ENCODE measurements at regions not wholly inside any gene's neighbourhood (a gene's known extent, or its start where the extent isn't known, plus 50 kb on each side); places are given as distances from the start of the nearest gene placed in this dataset.

DNA sequence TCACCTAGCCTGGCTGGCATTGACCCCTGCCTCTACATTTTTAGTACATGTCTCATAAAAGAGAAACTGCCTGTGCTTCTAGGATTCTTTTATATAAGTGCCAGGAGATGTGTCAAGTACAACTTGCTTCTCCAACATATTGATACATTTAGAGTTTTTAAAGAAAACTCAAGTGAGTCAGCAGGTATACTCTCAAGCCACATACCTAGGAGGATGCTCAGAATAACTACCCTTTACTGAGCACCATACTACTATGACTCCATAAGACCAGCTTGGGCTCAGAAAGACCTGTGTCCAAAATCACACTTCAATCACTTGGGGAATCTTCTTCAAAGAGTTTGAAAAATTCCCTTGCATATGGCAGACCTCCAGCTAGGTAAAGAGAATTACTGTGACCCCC is 389.8 kb upstream of the SLC24A2 start:
- Histone ChIP-seq H3K18ac (ENCODE audit: low read depth, low read length) (no peak overlapping the region), H3K27ac (ENCODE audit: insufficient read depth, low read length) (no peak overlapping the region), H3K4me3 (ENCODE audit: insufficient read depth, low read depth, low read length) (no peak overlapping the region), H3K4ac (ENCODE audit: low read depth, low read length) (no peak overlapping the region), H2BK5ac (ENCODE audit: low read depth, low read length, poor library complexity, severe bottlenecking) (no peak overlapping the region), H3K27me3 (ENCODE audit: control insufficient read depth, insufficient read depth, low read length) (no peaks in the 10 kb centered on the region; the same call in 1 of the 2 replicates), H2AFZ (replicated peaks; ENCODE audit: low read length, poor library complexity) (no peak overlapping the region), H2AK9ac (replicated peaks; ENCODE audit: low read depth, low read length, poor library complexity) (no peak overlapping the region), H2AK5ac (ENCODE audit: low read depth, low read length) (no peak overlapping the region), H3K36me3 (ENCODE audit: control insufficient read depth, insufficient read depth, low read length) (no peaks in the 10 kb centered on the region), H4K8ac (ENCODE audit: low read depth in 2 of 2, low read length in 2 of 2) (no peak overlapping the region), H3K9ac (ENCODE audit: low read depth, low read length) (no peak overlapping the region), H3K14ac (replicated peaks; ENCODE audit: low read depth, low read length) (no peak overlapping the region), H4K91ac (ENCODE audit: insufficient read depth, low read depth, low read length) (no peak overlapping the region), H3K9me3 (ENCODE audit: control insufficient read depth, insufficient read depth, low read length) (no peaks in the 10 kb centered on the region), H3K56ac (ENCODE audit: extremely low read depth, insufficient read depth, low read length) (no peak overlapping the region), H4K5ac (ENCODE audit: low read depth, low read length) (no peak overlapping the region), H3K23ac (ENCODE audit: low read depth, low read length) (no peak overlapping the region), H2BK15ac (ENCODE audit: low read depth, low read length) (no peak overlapping the region), H3K9me1 (ENCODE audit: insufficient read depth, low read length) (no peaks in the 10 kb centered on the region), H3K4me2 (ENCODE audit: low read depth, low read length) (no peak overlapping the region), H3K4me1 (ENCODE audit: control insufficient read depth, insufficient read depth, low read length) (no peaks in the 10 kb centered on the region), H2BK120ac (ENCODE audit: low read depth, low read length) (no peak overlapping the region), H3K79me1 (ENCODE audit: low read depth in 1 of 2, low read length in 2 of 2) (no peaks in the 10 kb centered on the region), H2BK20ac (ENCODE audit: low read depth, low read length) (no peak overlapping the region), H4K20me1 (ENCODE audit: insufficient read depth, low read length) (no peaks in the 10 kb centered on the region)
- TF ChIP-seq BHLHE40 (IDR thresholded peaks at IDR 0.05; ENCODE audit: low read depth, low read length) (no peak), ELK1 (IDR thresholded peaks at IDR 0.05; ENCODE audit: borderline replicate concordance, low read depth, low read length) (no peak), FOS (IDR thresholded peaks at IDR 0.05; ENCODE audit: low read depth, low read length) (no peak), RFX5 (IDR thresholded peaks at IDR 0.05; ENCODE audit: low read depth, low read length) (no peak)
- intact Hi-C loops (cut with micrococcal nuclease): no loop called here
- no TSS peak for BruUV-seq (replicated peaks)
- ATAC-seq (ENCODE audit: low read depth): no peak
- DNase-seq: no peak
- POLR2A ChIA-PET (ENCODE audit: unreplicated experiment): no interaction called here
- CTCF ChIA-PET: no interaction called here
- dilution Hi-C loops (cut with HindIII; ENCODE audit: low sequenced_read_pairs, unreplicated experiment): no loop called here
- in situ Hi-C loops (cut with MboI; ENCODE audit: low sequenced_read_pairs): loop anchor here (25.0 kb wide), 1 partner anchor 934 kb away; no protein-coding TSS in a partner anchor
